DND-41 (cell line): ENCODE measurements at regions not wholly inside any gene's neighbourhood (a gene's known extent, or its start where the extent isn't known, plus 50 kb on each side); places are given as distances from the start of the nearest gene placed in this dataset.

Experiments
- CTCF ChIP-seq: IDR thresholded peaks from 2 replicates; pipeline ENCODE4 v1.5.1; 2012; ENCODE audit warnings: borderline replicate concordance, low read length, moderate library complexity, mild to moderate bottlenecking; ENCODE audit not compliant: poor library complexity, severe bottlenecking; ENCODE audit errors: extremely low read depth
- EZH2 ChIP-seq: IDR thresholded peaks from 3 replicates; pipeline ENCODE4 v1.6.1; 2012; ENCODE audit warnings: borderline replicate concordance, low read depth, mild to moderate bottlenecking, moderate library complexity, low read length, inconsistent platforms; ENCODE audit not compliant: severe bottlenecking

- no peak for TF ChIP-seq CTCF
- TF ChIP-seq EZH2, result no peak
Observed at GRCh38 chr1:37298769-37299168, 175.6 kb upstream of the ZC3H12A start.
